A172 (cell line): ENCODE measurements at regions not wholly inside any gene's neighbourhood (a gene's known extent, or its start where the extent isn't known, plus 50 kb on each side); places are given as distances from the start of the nearest gene placed in this dataset.

Source experiments
- DNase-seq: peaks from one replicate; pipeline ENCODE4 v3.0.0-alpha.2; 2015; ENCODE audit warnings: low spot score

- no peak for DNase-seq
These were observed 164.5 kb downstream of the SPATA31D1 start for GRCh38 chr9:82153032-82153431.

GRCh38 chr9:82154573-82154972 is 166.0 kb downstream of the SPATA31D1 start:
- DNase-seq: no peak

GRCh38 chr9:82161876-82162275 is 173.3 kb downstream of the SPATA31D1 start:
- DNase-seq: no peak

- no peak for DNase-seq
These were observed 175.6 kb downstream of the SPATA31D1 start for GRCh38 chr9:82164159-82164558.

- no peak for DNase-seq
These were observed 178.7 kb downstream of the SPATA31D1 start for GRCh38 chr9:82167296-82167695.

- peak; percentile 39 for DNase-seq
These were observed 180.0 kb downstream of the SPATA31D1 start for GRCh38 chr9:82168585-82168984.

GRCh38 chr9:82170866-82171265 is 182.3 kb downstream of the SPATA31D1 start:
- DNase-seq: no peak

GRCh38 chr9:82171271-82171670 is 182.7 kb downstream of the SPATA31D1 start:
- no peak for DNase-seq

GRCh38 chr9:82180711-82181110 is 192.1 kb downstream of the SPATA31D1 start:
- DNase-seq: no peak

- no peak for DNase-seq
These were observed 194.7 kb downstream of the SPATA31D1 start for GRCh38 chr9:82183181-82183860.

- no peak for DNase-seq
These were observed 196.0 kb downstream of the SPATA31D1 start for GRCh38 chr9:82184524-82184923.

GRCh38 chr9:82188817-82189216 is 200.2 kb downstream of the SPATA31D1 start:
- no peak for DNase-seq

- no peak for DNase-seq
These were observed 202.7 kb downstream of the SPATA31D1 start for GRCh38 chr9:82191082-82191770.

- DNase-seq: no peak
These were observed 203.6 kb downstream of the SPATA31D1 start for GRCh38 chr9:82192211-82192610.

GRCh38 chr9:82196622-82197441 is 208.3 kb downstream of the SPATA31D1 start:
- DNase-seq: no peak

GRCh38 chr9:82201196-82201595 is 212.6 kb downstream of the SPATA31D1 start:
- no peak for DNase-seq

- DNase-seq: no peak
These were observed 214.2 kb downstream of the SPATA31D1 start for GRCh38 chr9:82202808-82203207.

- no peak for DNase-seq
These were observed 217.9 kb downstream of the SPATA31D1 start for GRCh38 chr9:82206490-82206889.

- DNase-seq: no peak
These were observed 218.4 kb downstream of the SPATA31D1 start for GRCh38 chr9:82206946-82207345.

GRCh38 chr9:82208741-82209450 is 220.3 kb downstream of the SPATA31D1 start:
- no peak for DNase-seq

- no peak for DNase-seq
These were observed 221.4 kb downstream of the SPATA31D1 start for GRCh38 chr9:82209797-82210470.
